Activated B cell treated with CpG ODN at 0.5 μM for 24 hours (primary cell): ENCODE measurements at regions not wholly inside any gene's neighbourhood (a gene's known extent, or its start where the extent isn't known, plus 50 kb on each side); places are given as distances from the start of the nearest gene placed in this dataset.

Experiments used
- ATAC-seq: fragments of 200-7000 bp; cut with Tn5 transposase; one replicate; pipeline ENCODE4 v1.10.0; 2021; ENCODE audit warnings: low read depth, mild to moderate bottlenecking, moderate library complexity
- CTCF ChIA-PET: fragments of 350-600 bp; sonication (Branson Sonifier 250); formaldehyde crosslinking; loops from one replicate; lab custom pipeline; 2021; ENCODE audit warnings: antibody characterized with exemption; lab: Charles Lee
- POLR2A ChIA-PET: fragments of 350-600 bp; sonication (Branson Sonifier 250); formaldehyde crosslinking; loops from one replicate; lab custom pipeline; 2021; ENCODE audit warnings: antibody characterized with exemption; lab: Charles Lee
- DNase-seq: peaks from one replicate; pipeline ENCODE4 v3.0.0; 2022
- H3K27ac Mint-ChIP-seq: one replicate; pipeline ENCODE4 v1.8.0; 2020; ENCODE audit warnings: mixed read lengths
- H3K27me3 Mint-ChIP-seq: one replicate; pipeline ENCODE4 v1.8.0; 2021; ENCODE audit warnings: mixed read lengths
- H3K36me3 Mint-ChIP-seq: one replicate; pipeline ENCODE4 v1.8.0; 2021; ENCODE audit warnings: low read depth, mixed read lengths
- H3K4me1 Mint-ChIP-seq: one replicate; pipeline ENCODE4 v1.8.0; 2021; ENCODE audit warnings: mixed read lengths
- H3K4me3 Mint-ChIP-seq: one replicate; pipeline ENCODE4 v1.8.0; 2020; ENCODE audit warnings: mild to moderate bottlenecking, mixed read lengths
- H3K9me3 Mint-ChIP-seq: one replicate; pipeline ENCODE4 v1.8.0; 2020; ENCODE audit warnings: mixed read lengths
- intact Hi-C: fragments of 100-400 bp; cut with micrococcal nuclease; formaldehyde crosslinking; loops from one replicate; pipeline ENCODE4 v1.15.1; 2024
- TF ChIP-seq, protein P1 (sequence below): fragments of 200-600 bp; IDR thresholded peaks from one replicate; pipeline ENCODE4 v1.8.0; 2022; ENCODE audit warnings: antibody characterized with exemption, mild to moderate bottlenecking

DNA sequence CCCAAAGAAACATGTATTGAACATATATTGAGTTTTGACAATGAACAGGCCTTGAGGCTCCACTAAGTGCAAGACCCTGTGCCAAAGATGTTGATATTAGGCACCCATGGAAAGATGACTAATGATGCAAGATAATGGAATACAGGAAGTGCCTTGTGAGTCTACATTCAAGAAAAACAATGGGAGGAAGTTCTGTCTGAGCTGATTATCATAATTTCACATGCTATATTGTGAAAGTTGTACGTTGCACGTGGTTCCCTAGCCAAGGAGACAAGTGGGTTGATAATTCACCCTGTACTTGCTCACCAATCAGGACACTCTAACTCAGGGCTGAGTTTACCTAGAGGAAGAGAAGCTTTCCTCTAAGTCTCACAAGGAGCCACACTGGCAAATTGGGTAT lies 186.9 kb upstream of the STAC start:
- intact Hi-C loops = no loop called here
- no peaks in the 10 kb centered on the region for H3K4me1 Mint-ChIP-seq
- CTCF ChIA-PET = no interaction called here

DNA sequence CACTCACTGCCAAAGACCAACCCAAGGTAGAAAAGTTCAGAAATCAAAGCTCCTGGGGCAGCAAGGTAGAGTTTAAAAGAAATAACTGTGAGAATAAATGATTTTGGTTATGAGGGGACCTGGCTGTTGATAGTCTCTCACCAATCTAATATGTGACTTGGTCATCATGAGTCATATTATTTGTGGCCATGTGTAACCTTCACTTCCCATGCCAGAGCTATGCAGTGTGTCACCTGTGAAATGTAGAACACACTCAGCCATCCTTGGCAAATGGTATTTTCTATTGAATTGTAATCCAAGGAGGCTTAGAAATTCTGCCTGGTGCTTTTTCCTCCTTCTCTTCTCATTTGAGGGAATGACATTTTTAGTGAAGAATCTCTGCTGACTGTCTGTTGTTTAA lies 184.2 kb upstream of the STAC start:
- no peak for DNase-seq
- ChIA-PET POLR2A (no interaction called here), CTCF (no interaction called here)
- ATAC-seq = no peak
- TF ChIP-seq, protein P1, sequence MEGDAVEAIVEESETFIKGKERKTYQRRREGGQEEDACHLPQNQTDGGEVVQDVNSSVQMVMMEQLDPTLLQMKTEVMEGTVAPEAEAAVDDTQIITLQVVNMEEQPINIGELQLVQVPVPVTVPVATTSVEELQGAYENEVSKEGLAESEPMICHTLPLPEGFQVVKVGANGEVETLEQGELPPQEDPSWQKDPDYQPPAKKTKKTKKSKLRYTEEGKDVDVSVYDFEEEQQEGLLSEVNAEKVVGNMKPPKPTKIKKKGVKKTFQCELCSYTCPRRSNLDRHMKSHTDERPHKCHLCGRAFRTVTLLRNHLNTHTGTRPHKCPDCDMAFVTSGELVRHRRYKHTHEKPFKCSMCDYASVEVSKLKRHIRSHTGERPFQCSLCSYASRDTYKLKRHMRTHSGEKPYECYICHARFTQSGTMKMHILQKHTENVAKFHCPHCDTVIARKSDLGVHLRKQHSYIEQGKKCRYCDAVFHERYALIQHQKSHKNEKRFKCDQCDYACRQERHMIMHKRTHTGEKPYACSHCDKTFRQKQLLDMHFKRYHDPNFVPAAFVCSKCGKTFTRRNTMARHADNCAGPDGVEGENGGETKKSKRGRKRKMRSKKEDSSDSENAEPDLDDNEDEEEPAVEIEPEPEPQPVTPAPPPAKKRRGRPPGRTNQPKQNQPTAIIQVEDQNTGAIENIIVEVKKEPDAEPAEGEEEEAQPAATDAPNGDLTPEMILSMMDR = no peak
- no peaks in the 10 kb centered on the region for H3K4me1 Mint-ChIP-seq
- no peaks in the 10 kb centered on the region for H3K27me3 Mint-ChIP-seq
- no peak overlapping the region for H3K4me3 Mint-ChIP-seq
- intact Hi-C loops = no loop called here
- H3K36me3 Mint-ChIP-seq = no peaks in the 10 kb centered on the region
- H3K9me3 Mint-ChIP-seq = no peaks in the 10 kb centered on the region
- H3K27ac Mint-ChIP-seq = no peak overlapping the region

More for the DNA sequence above, 186.9 kb upstream of the STAC start:
- Mint-ChIP-seq H3K4me3 (no peak overlapping the region), H3K9me3 (peaks cover 5% of the 10 kb centered on the region), H3K27me3 (no peaks in the 10 kb centered on the region), H3K27ac (no peak overlapping the region), H3K36me3 (no peaks in the 10 kb centered on the region)
- no peak for ATAC-seq
- DNase-seq = no peak
- POLR2A ChIA-PET = no interaction called here
- TF ChIP-seq, protein P1 = no peak

DNA sequence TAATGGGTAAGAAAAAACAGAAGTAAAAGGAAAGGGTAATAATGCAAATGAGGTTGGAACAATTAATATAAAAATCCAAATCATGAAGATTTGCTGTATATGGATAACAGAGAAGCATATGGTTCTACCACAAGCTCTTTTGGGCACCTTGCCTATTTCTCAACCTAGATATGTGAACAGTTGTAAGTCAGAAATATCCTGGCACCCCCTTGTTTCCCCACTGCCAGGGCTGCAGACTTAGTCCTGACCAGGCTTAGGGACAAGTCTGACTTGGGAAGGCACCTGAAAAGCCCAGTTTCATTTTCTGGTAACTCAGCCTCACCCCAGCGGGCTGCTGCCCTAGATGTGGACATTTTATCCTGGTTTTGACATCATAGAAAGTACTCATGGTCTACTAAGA lies 183.2 kb upstream of the STAC start:
- POLR2A ChIA-PET = no interaction called here

DNA sequence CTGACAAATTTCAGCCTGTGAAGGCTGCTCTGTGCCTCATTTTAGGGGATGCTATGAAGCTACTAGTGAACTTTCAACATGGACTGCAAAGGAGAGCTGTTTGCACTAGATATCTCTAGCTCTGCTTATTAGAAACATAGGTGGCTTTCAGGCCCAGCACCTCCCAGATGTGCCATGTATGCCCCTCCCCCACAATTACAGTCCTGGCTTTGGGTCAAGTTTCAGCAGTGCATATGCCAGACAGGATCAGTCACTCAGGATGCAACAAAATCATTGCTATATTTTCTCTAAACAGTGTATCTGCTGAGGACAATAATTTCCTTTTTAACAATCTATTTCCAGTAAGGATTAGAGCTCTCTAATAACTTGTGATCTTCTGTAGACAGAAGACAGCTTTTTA lies 178.8 kb upstream of the STAC start:
- Mint-ChIP-seq H3K27me3 (no peaks in the 10 kb centered on the region), H3K4me1 (no peaks in the 10 kb centered on the region), H3K9me3 (no peaks in the 10 kb centered on the region), H3K27ac (no peak overlapping the region), H3K4me3 (no peak overlapping the region), H3K36me3 (no peaks in the 10 kb centered on the region)
- ATAC-seq = no peak
- ChIA-PET CTCF (no interaction called here), POLR2A (no interaction called here)
- no peak for DNase-seq
- intact Hi-C loops = no loop called here
- TF ChIP-seq, protein P1 = no peak

More for the DNA sequence above, 183.2 kb upstream of the STAC start:
- DNase-seq (no peak), ATAC-seq (no peak)
- Mint-ChIP-seq H3K9me3 (no peaks in the 10 kb centered on the region), H3K27me3 (no peaks in the 10 kb centered on the region), H3K27ac (no peak overlapping the region), H3K4me1 (no peaks in the 10 kb centered on the region), H3K4me3 (no peak overlapping the region), H3K36me3 (no peaks in the 10 kb centered on the region)
- TF ChIP-seq, protein P1 = no peak
- intact Hi-C loops = no loop called here
- CTCF ChIA-PET = no interaction called here

DNA sequence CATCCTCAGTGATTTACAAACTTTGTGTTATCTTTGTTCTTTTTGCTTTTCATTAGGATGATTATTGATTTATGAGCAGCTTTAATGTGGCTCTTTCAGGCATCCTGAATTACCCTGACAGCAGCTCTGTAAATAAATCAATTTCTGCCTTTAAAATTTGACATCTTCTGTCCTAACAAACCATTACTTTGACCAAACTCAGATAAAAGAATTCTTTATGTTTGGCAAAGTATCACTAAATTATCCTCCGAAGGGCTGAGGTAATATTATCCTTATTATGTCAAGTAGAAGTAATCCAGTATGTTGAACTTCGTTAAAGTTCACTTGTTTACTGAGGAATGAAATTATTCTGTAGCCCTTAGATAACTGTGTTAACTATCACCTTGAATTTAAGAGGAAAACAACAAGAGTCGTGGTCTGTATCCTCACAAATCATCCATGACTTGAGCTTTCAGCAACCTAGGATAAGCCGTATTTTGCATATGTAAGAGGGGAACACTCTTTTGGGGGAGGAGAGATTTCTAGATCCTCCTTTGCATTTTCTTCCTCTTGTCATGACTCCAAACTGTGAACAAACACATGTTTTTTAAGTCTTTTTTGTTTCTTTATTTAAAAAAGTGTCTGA lies 173.2 kb upstream of the STAC start:
- no peaks in the 10 kb centered on the region for H3K27me3 Mint-ChIP-seq
- DNase-seq (no peak), ATAC-seq (no peak)
- CTCF ChIA-PET = no interaction called here
- no peaks in the 10 kb centered on the region for H3K9me3 Mint-ChIP-seq
- no peaks in the 10 kb centered on the region for H3K36me3 Mint-ChIP-seq
- no peak overlapping the region for H3K4me3 Mint-ChIP-seq
- POLR2A ChIA-PET = no interaction called here
- no peak overlapping the region for H3K27ac Mint-ChIP-seq
- H3K4me1 Mint-ChIP-seq = no peaks in the 10 kb centered on the region
- intact Hi-C loops = no loop called here
- TF ChIP-seq, protein P1 = no peak
